GM20431 (cell line): ENCODE measurements at regions not wholly inside any gene's neighbourhood (a gene's known extent, or its start where the extent isn't known, plus 50 kb on each side); places are given as distances from the start of the nearest gene placed in this dataset.
"Not testable (repeated sequence)": the region's sequence is repeated elsewhere in the genome, so short reads cannot be mapped to it uniquely, and the experiment has no call there.

Experiments used
- in situ Hi-C: fragments of 300-500 bp; cut with MseI, MboI; formaldehyde crosslinking; loops from one replicate; pipeline ENCODE4 v1.15.0; 2020; ENCODE audit warnings: low sequenced_read_pairs; ENCODE audit not compliant: unreplicated experiment

- in situ Hi-C loops: not testable (repeated sequence)
These were observed 151.5 kb upstream of the TSC22D1 start for GRCh38 chr13:44727591-44727990.

- in situ Hi-C loops: no loop called here
These were observed 150.6 kb upstream of the TSC22D1 start for GRCh38 chr13:44726778-44727177.

GRCh38 chr13:44726214-44726613 is 150.1 kb upstream of the TSC22D1 start:
- in situ Hi-C loops: no loop called here

- in situ Hi-C loops: no loop called here
These were observed 143.9 kb upstream of the TSC22D1 start for GRCh38 chr13:44719857-44720671.

GRCh38 chr13:44718467-44718866 is 142.3 kb upstream of the TSC22D1 start:
- in situ Hi-C loops: no loop called here

- in situ Hi-C loops: no loop called here
These were observed 139.4 kb upstream of the TSC22D1 start for GRCh38 chr13:44715287-44716230.

GRCh38 chr13:44713788-44714469 is 137.8 kb upstream of the TSC22D1 start:
- in situ Hi-C loops: no loop called here

- in situ Hi-C loops: no loop called here
These were observed 135.6 kb upstream of the TSC22D1 start for GRCh38 chr13:44711706-44712105.

- in situ Hi-C loops: no loop called here
These were observed 134.4 kb upstream of the TSC22D1 start for GRCh38 chr13:44710576-44710975.

GRCh38 chr13:44704811-44705210 is 128.7 kb upstream of the TSC22D1 start:
- in situ Hi-C loops: not testable (repeated sequence)

- in situ Hi-C loops: no loop called here
These were observed 127.2 kb upstream of the TSC22D1 start for GRCh38 chr13:44703371-44703770.

GRCh38 chr13:44698066-44698465 is 121.9 kb upstream of the TSC22D1 start:
- in situ Hi-C loops: no loop called here

GRCh38 chr13:44697058-44697457 is 120.9 kb upstream of the TSC22D1 start:
- in situ Hi-C loops: no loop called here

GRCh38 chr13:44695520-44695919 is 119.4 kb upstream of the TSC22D1 start:
- in situ Hi-C loops: no loop called here

GRCh38 chr13:44694842-44695241 is 118.7 kb upstream of the TSC22D1 start:
- in situ Hi-C loops: no loop called here

- in situ Hi-C loops: no loop called here
These were observed 118.2 kb upstream of the TSC22D1 start for GRCh38 chr13:44694291-44694690.

GRCh38 chr13:44693156-44693764 is 117.1 kb upstream of the TSC22D1 start:
- in situ Hi-C loops: no loop called here

- in situ Hi-C loops: no loop called here
These were observed 116.1 kb upstream of the TSC22D1 start for GRCh38 chr13:44692173-44692713.

- in situ Hi-C loops: no loop called here
These were observed 114.2 kb upstream of the TSC22D1 start for GRCh38 chr13:44690376-44690775.

GRCh38 chr13:44688652-44689051 is 112.5 kb upstream of the TSC22D1 start:
- in situ Hi-C loops: no loop called here
